M059J (cell line): ENCODE measurements at regions not wholly inside any gene's neighbourhood (a gene's known extent, or its start where the extent isn't known, plus 50 kb on each side); places are given as distances from the start of the nearest gene placed in this dataset.
"Not testable (repeated sequence)": the region's sequence is repeated elsewhere in the genome, so short reads cannot be mapped to it uniquely, and the experiment has no call there.

Experiments
- DNase-seq: peaks from one replicate; pipeline ENCODE4 v3.0.0-alpha.2; 2012; ENCODE audit warnings: low read depth

GRCh38 chr10:56470701-56471100 is 109.6 kb upstream of the ZWINT start:
- no peak for DNase-seq

DNA sequence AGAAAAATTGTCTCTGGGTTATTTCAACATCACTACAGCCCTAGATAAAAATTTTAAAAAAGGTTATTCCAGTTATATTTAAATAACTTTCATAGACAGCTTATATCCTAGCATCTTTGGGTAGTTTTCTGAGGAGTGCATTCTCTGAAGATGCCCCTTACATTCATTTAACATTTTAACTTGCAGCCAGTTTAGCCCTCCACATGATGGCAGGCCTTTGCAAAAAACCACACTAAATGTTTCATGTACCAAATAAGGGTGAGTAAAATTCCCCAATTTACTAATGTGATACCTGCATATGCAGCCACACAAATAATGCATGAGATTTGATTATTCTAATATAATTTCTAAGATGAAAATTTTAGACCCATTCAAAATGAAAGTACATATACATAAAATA is 108.4 kb upstream of the ZWINT start:
- DNase-seq: no peak

DNA sequence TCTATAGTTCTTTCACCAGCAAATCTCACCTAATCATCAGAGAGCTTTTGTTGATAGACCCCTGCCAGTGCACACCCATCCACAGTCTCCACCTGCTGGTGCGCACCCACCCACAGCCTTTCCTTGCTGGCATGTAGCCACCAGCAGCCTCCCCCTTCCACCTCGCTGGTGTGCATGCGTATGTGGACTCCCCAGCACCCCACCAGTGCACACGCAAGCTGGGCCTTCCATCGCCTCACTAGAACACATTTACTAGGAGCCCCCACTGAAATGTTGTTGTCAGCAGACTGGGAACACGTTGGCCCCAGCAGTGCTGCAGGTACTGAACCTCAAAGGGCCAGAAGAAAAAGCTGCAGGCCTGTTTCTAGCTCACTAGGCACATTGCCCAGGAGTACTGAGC is 104.9 kb upstream of the ZWINT start:
- no peak for DNase-seq

- no peak for DNase-seq
These were observed 88.7 kb upstream of the ZWINT start for GRCh38 chr10:56449770-56450169.

- DNase-seq: not testable (repeated sequence)
These were observed 86.6 kb upstream of the ZWINT start for GRCh38 chr10:56447613-56448012.

GRCh38 chr10:56441337-56441736 is 80.3 kb upstream of the ZWINT start:
- DNase-seq: not testable (repeated sequence)
